GM12878 (cell line): ENCODE measurements at regions not wholly inside any gene's neighbourhood (a gene's known extent, or its start where the extent isn't known, plus 50 kb on each side); places are given as distances from the start of the nearest gene placed in this dataset.

Experiments
- ATAC-seq: fragments of 200-7000 bp; cut with Tn5 transposase; 3 replicates; pipeline ENCODE4 v1.9.1; 2020; ENCODE audit warnings: mild to moderate bottlenecking, moderate library complexity
- BruUV-seq: library from RNA; stranded (reverse); fragments of 400-500 nt; replicated peaks from 2 replicates; lab custom pipeline; 2021; lab: Mats Ljungman, UMichigan
- CTCF ChIA-PET: fragments of 300-600 bp; sonication (Branson Sonifier 250); formaldehyde crosslinking; extraction: SDS; loops from one replicate; lab custom pipeline; 2021; ENCODE audit warnings: inconsistent platforms; lab: Yijun Ruan, JAX
- POLR2A ChIA-PET: fragments of 350-600 bp; formaldehyde crosslinking; extraction: SDS; loops from one replicate; lab custom pipeline; 2021; ENCODE audit warnings: inconsistent platforms; lab: Charles Lee
- RAD21 ChIA-PET: fragments of 300-600 bp; sonication (Branson Sonifier 250); formaldehyde crosslinking; loops from one replicate; lab custom pipeline; 2023; ENCODE audit warnings: antibody characterized with exemption; ENCODE audit not compliant: unreplicated experiment; lab: Charles Lee
- SMC1A ChIA-PET: fragments of 300-600 bp; sonication (Branson Sonifier 250); formaldehyde crosslinking; loops from one replicate; lab custom pipeline; 2023; ENCODE audit not compliant: unreplicated experiment, uncharacterized antibody; lab: Charles Lee
- DNase-seq: peaks from one replicate; pipeline ENCODE4 v3.0.0-alpha.2; 2011; ENCODE audit warnings: low read depth, low spot score
- FAIRE-seq: peaks from 3 replicates; lab custom pipeline; 2011; peaks lifted over from hg19 to GRCh38; lab: Jason Lieb, UNC
- H2AFZ ChIP-seq: 2 replicates; pipeline ENCODE4 v1.6.0; 2011; ENCODE audit warnings: low read depth, low read length, control low read depth; ENCODE audit not compliant: control insufficient read depth
- H3K27ac ChIP-seq: 2 replicates; pipeline ENCODE4 v1.5.1; 2011; ENCODE audit warnings: control low read depth; ENCODE audit not compliant: control insufficient read depth, insufficient read depth
- H3K27me3 ChIP-seq, 2 experiments: replicated peaks in 1 of 2; 2 replicates each; pipeline versions ENCODE4 v1.6.0 to v1.6.1; 2011; ENCODE audit warnings: low read length in 1 of 2; ENCODE audit not compliant: control insufficient read depth in 2 of 2, insufficient read depth in 2 of 2
- H3K36me3 ChIP-seq, 2 experiments: 2 replicates each; pipeline ENCODE4 v1.5.1; 2011; ENCODE audit warnings: low read length in 1 of 2; ENCODE audit not compliant: control insufficient read depth in 2 of 2, insufficient read depth in 2 of 2
- H3K4me1 ChIP-seq: 2 replicates; pipeline ENCODE4 v1.6.1; 2011; ENCODE audit warnings: mild to moderate bottlenecking, low read length, moderate library complexity, mixed read lengths; ENCODE audit not compliant: control insufficient read depth, insufficient read depth
- H3K4me2 ChIP-seq: 2 replicates; pipeline ENCODE4 v1.6.0; 2011; ENCODE audit warnings: control low read depth; ENCODE audit not compliant: control insufficient read depth, insufficient read depth
- H3K4me3 ChIP-seq: fragments of 200-600 bp; sonication (generic); 2 replicates; pipeline ENCODE4 v1.5.1; 2016
- H3K79me2 ChIP-seq: 2 replicates; pipeline ENCODE4 v1.6.0; 2011; ENCODE audit warnings: low read length; ENCODE audit not compliant: control insufficient read depth, insufficient read depth
- H3K9ac ChIP-seq: 2 replicates; pipeline ENCODE4 v1.8.0; 2011; ENCODE audit warnings: low read length, control low read depth, mixed read lengths; ENCODE audit not compliant: control insufficient read depth, insufficient read depth
- H3K9me3 ChIP-seq: replicated peaks from 3 replicates; pipeline ENCODE4 v1.5.1; 2011; ENCODE audit warnings: mild to moderate bottlenecking, low read length; ENCODE audit not compliant: control insufficient read depth, insufficient read depth
- H4K20me1 ChIP-seq: 2 replicates; pipeline ENCODE4 v1.6.0; 2011; ENCODE audit not compliant: control insufficient read depth, insufficient read depth
- ATF3 ChIP-seq: IDR thresholded peaks from 2 replicates; pipeline ENCODE4 v1.6.1; 2011; ENCODE audit warnings: low read depth, mild to moderate bottlenecking, low read length, moderate library complexity, borderline replicate concordance; ENCODE audit errors: extremely low read depth
- E2F4 ChIP-seq: IDR thresholded peaks from 2 replicates; pipeline ENCODE4 v1.6.1; 2012; ENCODE audit warnings: low read depth, low read length, improper control_type of control experiment
- E4F1 ChIP-seq: fragments of 450-650 bp; IDR thresholded peaks from 2 replicates; pipeline ENCODE4 v1.6.1; 2018; ENCODE audit warnings: borderline replicate concordance, mild to moderate bottlenecking; ENCODE audit not compliant: partially characterized antibody
- ESRRA ChIP-seq: IDR thresholded peaks from 2 replicates; pipeline ENCODE4 v1.6.1; 2012; ENCODE audit warnings: mild to moderate bottlenecking, low read length, improper control_type of control experiment
- HDGF ChIP-seq: fragments of 450-650 bp; IDR thresholded peaks from 2 replicates; pipeline ENCODE4 v1.6.1; 2016; ENCODE audit warnings: antibody characterized with exemption
- IKZF1 ChIP-seq: fragments of 450-650 bp; conservative IDR thresholded peaks from 2 replicates; pipeline ENCODE4 v1.6.1; 2017; ENCODE audit warnings: antibody characterized with exemption, mild to moderate bottlenecking
- MYC ChIP-seq: IDR thresholded peaks from 2 replicates; pipeline ENCODE4 v1.6.1; 2011; ENCODE audit warnings: mild to moderate bottlenecking, low read length, moderate library complexity, inconsistent platforms; ENCODE audit not compliant: insufficient read depth, insufficient replicate concordance, insufficient read length, severe bottlenecking
- NBN ChIP-seq: fragments of 450-650 bp; IDR thresholded peaks from 2 replicates; pipeline ENCODE4 v1.6.1; 2016
- RAD51 ChIP-seq: fragments of 450-650 bp; IDR thresholded peaks from 2 replicates; pipeline ENCODE4 v1.6.1; 2016; ENCODE audit warnings: moderate library complexity, mild to moderate bottlenecking, inconsistent platforms
- SIN3A ChIP-seq: IDR thresholded peaks from 2 replicates; pipeline ENCODE4 v1.6.1; 2012; ENCODE audit warnings: low read depth, low read length, improper control_type of control experiment
- SMAD5 ChIP-seq: IDR thresholded peaks from 2 replicates; pipeline ENCODE4 v1.6.1; 2016; ENCODE audit warnings: antibody characterized with exemption, low read depth
- SPI1 ChIP-seq: IDR thresholded peaks from 2 replicates; pipeline ENCODE4 v1.6.1; 2011; ENCODE audit warnings: low read depth, mild to moderate bottlenecking, low read length, moderate library complexity, borderline replicate concordance; ENCODE audit not compliant: insufficient read depth
- STAT1 ChIP-seq: fragments of 450-650 bp; conservative IDR thresholded peaks from 2 replicates; pipeline ENCODE4 v1.6.1; 2014; ENCODE audit warnings: antibody characterized with exemption, mild to moderate bottlenecking
- USF2 ChIP-seq: IDR thresholded peaks from 2 replicates; pipeline ENCODE4 v1.6.1; 2011; ENCODE audit warnings: low read depth, low read length, improper control_type of control experiment, borderline replicate concordance
- ZNF217 ChIP-seq: fragments of 450-650 bp; IDR thresholded peaks from 2 replicates; pipeline ENCODE4 v1.6.1; 2017; ENCODE audit warnings: antibody characterized with exemption, mild to moderate bottlenecking
- WGBS: methylation state at CpG from one replicate; pipeline ENCODE4 v1.1.6; 2016; ENCODE audit warnings: low lambda C conversion rate; ENCODE audit not compliant: insufficient replicate concordance, insufficient coverage; ENCODE audit errors: missing lambda C conversion rate; 5-methylcytosine and 5-hydroxymethylcytosine counted together
- in situ Hi-C: fragments of 300-500 bp; cut with MboI; formaldehyde crosslinking; loops from 9 replicates; pipeline ENCODE4 v1.14.3; 2018; ENCODE audit warnings: mixed read lengths
- intact Hi-C: fragments of 100-400 bp; cut with micrococcal nuclease; formaldehyde crosslinking; loops from one replicate; pipeline ENCODE4 v1.14.2; 2022; ENCODE audit not compliant: unreplicated experiment

- Histone ChIP-seq H3K4me2 (no peak overlapping the region), H3K4me3 (no peak overlapping the region), H2AFZ (no peak overlapping the region), H3K9ac (no peak overlapping the region), H3K9me3 (no peaks in the 10 kb centered on the region), H3K27ac (no peak overlapping the region), H3K4me1 (no peaks in the 10 kb centered on the region), H3K36me3 (no peaks in the 10 kb centered on the region), H3K79me2 (no peaks in the 10 kb centered on the region), H3K27me3 (no peaks in the 10 kb centered on the region), H4K20me1 (no peaks in the 10 kb centered on the region)
- TF ChIP-seq ZNF217 (no peak), ATF3 (no peak)
- no TSS peak for BruUV-seq
- CTCF ChIA-PET, result no interaction called here
- WGBS, result 19% methylated on average over 2 of the region's 2 CpGs
- DNase-seq, result no peak
- no peak for FAIRE-seq
- POLR2A ChIA-PET, result no interaction called here
- intact Hi-C loops, result no loop called here
- SMC1A ChIA-PET, result no interaction called here
- in situ Hi-C loops, result no loop called here
- RAD21 ChIA-PET, result no interaction called here
- ATAC-seq, result no peak
These were observed 1027.8 kb upstream of the PHF14 start for GRCh38 chr7:9945857-9946256.

GRCh38 chr7:9955138-9955537 lies 1018.5 kb upstream of the PHF14 start:
- H3K36me3 ChIP-seq, result no peaks in the 10 kb centered on the region
- no peaks in the 10 kb centered on the region for H4K20me1 ChIP-seq
- no peaks in the 10 kb centered on the region for H3K9me3 ChIP-seq
- SMC1A ChIA-PET, result no interaction called here
- RAD21 ChIA-PET, result no interaction called here
- POLR2A ChIA-PET, result no interaction called here
- H3K27me3 ChIP-seq, result no peaks in the 10 kb centered on the region
- FAIRE-seq (no peak), ATAC-seq (peak; percentile 51), DNase-seq (no peak)
- H3K4me3 ChIP-seq, result no peak overlapping the region
- no peak overlapping the region for H2AFZ ChIP-seq
- H3K9ac ChIP-seq, result no peak overlapping the region
- CTCF ChIA-PET, result interaction anchor here (1.0 kb wide), 1 partner anchor 8 kb away, joined by 3 read pairs; no protein-coding TSS in a partner anchor
- no peaks in the 10 kb centered on the region for H3K4me1 ChIP-seq
- in situ Hi-C loops, result no loop called here
- 25% methylated on average over 2 of the region's 2 CpGs for WGBS
- H3K4me2 ChIP-seq, result no peak overlapping the region
- no peak overlapping the region for H3K27ac ChIP-seq
- intact Hi-C loops, result no loop called here
- no TSS peak for BruUV-seq
- no peaks in the 10 kb centered on the region for H3K79me2 ChIP-seq
- TF ChIP-seq E2F4 (no peak), IKZF1 (no peak), E4F1 (no peak), SPI1 (no peak), SMAD5 (no peak), SIN3A (no peak), NBN (no peak), MYC (no peak), HDGF (no peak), ESRRA (no peak), RAD51 (no peak), USF2 (no peak), STAT1 (no peak)
